ENCODE measurements at regions not wholly inside any gene's neighbourhood (a gene's known extent, or its start where the extent isn't known, plus 50 kb on each side); places are given as distances from the start of the nearest gene placed in this dataset.
"Not testable (repeated sequence)": the region's sequence is repeated elsewhere in the genome, so short reads cannot be mapped to it uniquely, and the experiment has no call there.

GRCh38 chrX:10676235-10676957, 56.0 kb upstream of the MID1 start:
- H3K4me1 ChIP-seq (ENCODE audit: insufficient read depth, poor library complexity, severe bottlenecking): no peaks in the 10 kb centered on the region
- no peaks in the 10 kb centered on the region for H3K9me3 ChIP-seq (ENCODE audit: severe bottlenecking)
- H3K27me3 ChIP-seq (ENCODE audit: insufficient read depth, poor library complexity, severe bottlenecking): no peaks in the 10 kb centered on the region
- DNase-seq (ENCODE audit: low spot score) (no peak), ATAC-seq (ENCODE audit: low read depth) (no peak)
- H3K4me3 ChIP-seq (ENCODE audit: severe bottlenecking): no peak overlapping the region
- H3K36me3 ChIP-seq (ENCODE audit: low read depth): no peaks in the 10 kb centered on the region
- TF ChIP-seq CTCF (IDR thresholded peaks at IDR 0.05; ENCODE audit: poor library complexity, severe bottlenecking): no peak
- no peak overlapping the region for H3K27ac ChIP-seq (ENCODE audit: poor library complexity, severe bottlenecking)

- H3K36me3 ChIP-seq (ENCODE audit: low read depth): no peaks in the 10 kb centered on the region
- H3K27ac ChIP-seq (ENCODE audit: poor library complexity, severe bottlenecking): no peak overlapping the region
- no peak for TF ChIP-seq CTCF (IDR thresholded peaks at IDR 0.05; ENCODE audit: poor library complexity, severe bottlenecking)
- no peaks in the 10 kb centered on the region for H3K9me3 ChIP-seq (ENCODE audit: severe bottlenecking)
- ATAC-seq (ENCODE audit: low read depth) (no peak), DNase-seq (ENCODE audit: low spot score) (no peak)
- H3K4me1 ChIP-seq (ENCODE audit: insufficient read depth, poor library complexity, severe bottlenecking): no peaks in the 10 kb centered on the region
- H3K27me3 ChIP-seq (ENCODE audit: insufficient read depth, poor library complexity, severe bottlenecking): no peaks in the 10 kb centered on the region
- H3K4me3 ChIP-seq (ENCODE audit: severe bottlenecking): no peak overlapping the region
Observed at GRCh38 chrX:10677490-10677889, 57.1 kb upstream of the MID1 start.

GRCh38 chrX:10679387-10679786, 59.0 kb upstream of the MID1 start:
- H3K27ac ChIP-seq (ENCODE audit: poor library complexity, severe bottlenecking): no peak overlapping the region
- H3K27me3 ChIP-seq (ENCODE audit: insufficient read depth, poor library complexity, severe bottlenecking): no peaks in the 10 kb centered on the region
- H3K4me1 ChIP-seq (ENCODE audit: insufficient read depth, poor library complexity, severe bottlenecking): no peaks in the 10 kb centered on the region
- H3K36me3 ChIP-seq (ENCODE audit: low read depth): no peaks in the 10 kb centered on the region
- ATAC-seq (ENCODE audit: low read depth) (no peak), DNase-seq (ENCODE audit: low spot score) (no peak)
- no peak overlapping the region for H3K4me3 ChIP-seq (ENCODE audit: severe bottlenecking)
- no peak for TF ChIP-seq CTCF (IDR thresholded peaks at IDR 0.05; ENCODE audit: poor library complexity, severe bottlenecking)
- no peaks in the 10 kb centered on the region for H3K9me3 ChIP-seq (ENCODE audit: severe bottlenecking)

- no peaks in the 10 kb centered on the region for H3K36me3 ChIP-seq (ENCODE audit: low read depth)
- H3K27ac ChIP-seq (ENCODE audit: poor library complexity, severe bottlenecking): no peak overlapping the region
- H3K27me3 ChIP-seq (ENCODE audit: insufficient read depth, poor library complexity, severe bottlenecking): no peaks in the 10 kb centered on the region
- no peaks in the 10 kb centered on the region for H3K9me3 ChIP-seq (ENCODE audit: severe bottlenecking)
- H3K4me1 ChIP-seq (ENCODE audit: insufficient read depth, poor library complexity, severe bottlenecking): no peaks in the 10 kb centered on the region
- no peak for TF ChIP-seq CTCF (IDR thresholded peaks at IDR 0.05; ENCODE audit: poor library complexity, severe bottlenecking)
- ATAC-seq (ENCODE audit: low read depth): no peak
- DNase-seq (ENCODE audit: low spot score): no peak
- no peak overlapping the region for H3K4me3 ChIP-seq (ENCODE audit: severe bottlenecking)
Observed at GRCh38 chrX:10681167-10681566, 60.8 kb upstream of the MID1 start.

- H3K27ac ChIP-seq (ENCODE audit: poor library complexity, severe bottlenecking); H3K36me3 ChIP-seq (ENCODE audit: low read depth); H3K27me3 ChIP-seq (ENCODE audit: insufficient read depth, poor library complexity, severe bottlenecking); H3K9me3 ChIP-seq (ENCODE audit: severe bottlenecking); H3K4me1 ChIP-seq (ENCODE audit: insufficient read depth, poor library complexity, severe bottlenecking); ATAC-seq (ENCODE audit: low read depth); H3K4me3 ChIP-seq (ENCODE audit: severe bottlenecking); DNase-seq (ENCODE audit: low spot score): not testable (repeated sequence)
Observed at GRCh38 chrX:10683631-10684030, 63.2 kb upstream of the MID1 start.
